EL (cell line): ENCODE measurements at regions not wholly inside any gene's neighbourhood (a gene's known extent, or its start where the extent isn't known, plus 50 kb on each side); places are given as distances from the start of the nearest gene placed in this dataset.

Experiments used
- DNase-seq: peaks from one replicate; pipeline ENCODE4 v3.0.0-alpha.2; 2016

DNA sequence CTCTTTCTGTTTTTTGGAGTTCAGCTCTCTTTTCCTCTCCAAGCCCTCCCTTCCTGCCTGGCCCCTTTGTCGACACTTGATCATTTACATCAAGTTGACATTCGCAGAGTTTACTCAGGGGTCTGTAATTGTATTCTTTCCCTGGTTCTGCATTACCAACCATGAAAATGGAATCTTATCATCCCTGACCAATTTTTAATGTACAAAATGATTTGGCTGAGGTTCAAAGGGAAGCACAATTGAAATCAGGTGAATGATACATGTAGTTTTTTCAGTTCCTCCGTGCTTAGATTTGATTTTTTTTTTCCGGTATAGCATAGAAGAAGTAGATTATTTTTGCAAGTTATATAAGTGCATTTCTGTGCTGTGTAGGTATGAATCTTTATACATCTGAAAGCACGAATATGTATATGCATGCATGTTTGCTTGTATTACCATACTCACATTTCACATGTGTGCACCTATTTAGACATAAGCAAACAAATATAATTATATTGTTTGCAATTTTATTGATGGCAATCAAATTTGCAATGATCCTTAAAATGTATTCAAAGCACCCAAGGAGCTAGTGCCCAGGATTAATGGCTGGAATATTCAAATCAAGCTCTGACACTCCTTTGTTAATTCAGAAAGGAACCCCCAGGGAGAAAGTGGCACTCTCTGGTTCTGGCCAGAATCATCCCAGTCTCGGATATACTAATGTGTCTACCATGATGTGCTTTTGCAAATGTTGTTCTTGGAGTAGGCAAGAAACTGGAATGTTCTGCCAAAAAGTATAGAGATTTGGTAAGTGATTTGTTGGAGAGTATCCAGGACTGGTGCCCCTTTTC, 189.3 kb downstream of the VRK1 start:
- no peak for DNase-seq

DNA sequence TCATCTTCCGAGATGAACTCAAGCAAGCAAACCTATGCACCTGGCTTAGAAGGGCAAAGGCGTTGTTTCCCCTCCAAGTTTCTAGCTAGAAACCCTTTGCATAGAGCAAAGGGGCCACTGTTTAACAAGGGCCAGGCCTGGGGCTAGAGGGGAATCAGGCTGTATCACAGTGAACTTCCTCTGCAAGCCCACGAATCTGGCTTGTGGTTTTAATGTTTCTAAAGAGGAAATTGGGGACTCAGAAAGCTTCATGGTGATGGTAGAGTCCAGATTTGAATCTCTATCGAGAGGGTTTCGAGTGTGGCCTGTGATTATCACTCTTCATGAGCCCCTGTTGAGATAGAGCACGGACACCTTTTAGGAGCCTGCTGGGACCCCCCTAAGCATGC, 189.9 kb downstream of the VRK1 start:
- no peak for DNase-seq

DNA sequence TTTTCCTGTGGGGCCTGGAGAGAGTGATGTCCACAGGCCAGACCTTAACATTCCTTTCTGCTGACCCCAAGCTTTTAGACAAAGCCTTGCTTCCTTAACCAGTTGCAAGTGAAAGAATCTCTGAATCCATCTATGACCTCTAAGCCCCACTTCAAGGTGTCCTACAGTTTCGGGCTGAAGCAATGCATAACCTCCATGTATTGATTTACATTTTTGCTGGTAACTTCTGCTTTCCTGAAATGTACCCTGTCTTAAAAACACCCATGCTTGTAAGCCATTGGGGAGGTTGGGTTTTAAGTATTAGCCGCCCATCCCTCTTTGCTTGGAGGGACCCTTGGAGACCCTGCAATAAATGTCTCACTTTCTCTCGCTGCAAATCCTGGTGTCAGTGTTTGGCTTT, 190.6 kb downstream of the VRK1 start:
- no peak for DNase-seq

DNA sequence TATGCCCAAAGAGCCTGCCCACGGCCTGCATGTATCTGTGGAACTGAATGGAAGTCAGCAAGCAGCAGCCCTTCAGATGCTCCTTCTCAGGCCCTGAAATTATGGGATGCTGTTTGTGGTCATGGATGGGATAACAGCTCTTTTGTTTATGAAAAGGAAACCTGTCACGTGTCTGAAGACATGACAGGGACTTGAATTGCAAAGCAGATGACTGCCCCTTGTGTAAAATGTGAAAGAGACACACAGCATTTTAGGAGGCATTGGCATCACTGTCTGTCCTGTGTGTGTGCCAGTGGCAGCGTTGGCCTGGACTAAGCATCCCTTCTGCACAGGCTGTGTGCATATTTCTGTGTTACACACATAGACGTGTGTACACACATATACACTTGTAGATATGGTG, 192.1 kb downstream of the VRK1 start:
- no peak for DNase-seq

DNA sequence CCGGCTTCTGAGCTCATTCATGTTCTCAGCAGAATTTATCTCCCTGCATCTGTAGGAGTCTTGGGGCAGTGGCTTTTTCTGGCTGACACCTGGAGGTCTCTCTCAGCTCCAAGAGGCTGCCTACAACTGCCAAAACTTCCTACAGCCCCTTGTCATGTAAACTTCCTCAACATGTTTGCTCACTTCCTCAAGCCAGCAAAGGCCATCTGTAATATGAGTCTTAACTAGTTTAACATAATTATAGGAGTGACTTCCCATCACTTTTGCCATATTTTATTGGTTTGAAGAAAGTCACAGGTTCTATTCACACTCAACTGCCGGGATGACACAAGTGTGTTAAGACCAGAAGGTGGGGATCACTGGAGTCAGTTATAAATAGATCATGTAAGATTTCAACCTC, 194.0 kb downstream of the VRK1 start:
- DNase-seq, result no peak

DNA sequence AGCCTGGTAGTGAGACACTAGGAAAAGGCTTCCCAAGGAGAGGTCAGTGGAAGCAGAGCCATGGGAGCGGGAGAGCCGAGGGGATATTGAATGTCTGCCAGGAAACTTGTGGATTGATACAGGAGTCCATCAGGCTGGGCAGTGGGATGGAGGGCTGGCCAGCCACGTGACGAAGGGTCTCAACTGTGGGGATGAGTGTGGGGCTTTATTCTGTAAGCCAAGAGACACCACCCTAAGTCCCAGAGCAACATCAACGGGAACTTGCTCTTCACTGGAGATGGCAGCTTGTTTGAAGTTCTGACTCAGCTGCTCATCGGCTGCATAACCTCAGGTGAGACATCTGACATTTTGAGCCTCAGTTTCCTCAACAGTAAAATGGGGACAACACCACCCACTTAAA, 197.8 kb downstream of the VRK1 start:
- no peak for DNase-seq

DNA sequence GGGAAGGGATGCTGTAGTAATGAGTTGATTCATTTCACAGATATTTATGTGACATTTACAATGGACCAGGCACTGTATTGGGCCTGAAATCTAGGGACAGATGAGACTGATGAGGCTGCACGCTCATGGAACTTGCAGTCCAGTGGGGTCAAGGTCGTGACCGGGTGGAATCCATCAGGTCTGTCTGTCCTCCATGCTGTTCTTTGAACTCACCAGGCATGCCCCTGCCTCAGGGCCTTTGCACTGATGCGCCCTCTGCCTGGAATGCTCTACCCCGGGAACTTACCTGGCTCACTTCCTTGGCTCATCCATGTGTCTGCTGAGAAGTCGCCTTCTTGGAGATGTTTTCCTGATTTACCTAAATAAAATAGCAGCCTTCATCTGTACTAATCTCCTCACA, 200.1 kb downstream of the VRK1 start:
- DNase-seq, result no peak

DNA sequence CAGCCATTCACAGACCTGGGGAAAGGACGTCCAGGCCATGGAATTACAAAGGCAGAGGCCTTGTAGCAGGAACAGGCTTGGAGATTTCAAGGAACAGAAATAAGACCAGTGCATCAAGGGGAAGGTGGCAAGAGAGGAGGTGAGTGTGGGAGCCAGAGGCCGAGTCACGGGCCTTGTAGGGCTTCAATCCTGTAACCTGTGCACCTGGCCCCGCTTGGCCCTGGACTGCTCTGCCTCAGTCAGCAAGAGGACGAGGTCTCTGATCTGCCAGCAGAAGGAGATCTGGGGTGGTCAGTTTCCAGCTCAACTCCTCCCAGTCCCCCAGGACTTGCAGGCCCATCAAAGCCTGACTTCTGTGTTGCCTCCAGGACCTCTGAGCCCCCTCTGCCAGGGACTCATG, 200.8 kb downstream of the VRK1 start:
- DNase-seq, result no peak

DNA sequence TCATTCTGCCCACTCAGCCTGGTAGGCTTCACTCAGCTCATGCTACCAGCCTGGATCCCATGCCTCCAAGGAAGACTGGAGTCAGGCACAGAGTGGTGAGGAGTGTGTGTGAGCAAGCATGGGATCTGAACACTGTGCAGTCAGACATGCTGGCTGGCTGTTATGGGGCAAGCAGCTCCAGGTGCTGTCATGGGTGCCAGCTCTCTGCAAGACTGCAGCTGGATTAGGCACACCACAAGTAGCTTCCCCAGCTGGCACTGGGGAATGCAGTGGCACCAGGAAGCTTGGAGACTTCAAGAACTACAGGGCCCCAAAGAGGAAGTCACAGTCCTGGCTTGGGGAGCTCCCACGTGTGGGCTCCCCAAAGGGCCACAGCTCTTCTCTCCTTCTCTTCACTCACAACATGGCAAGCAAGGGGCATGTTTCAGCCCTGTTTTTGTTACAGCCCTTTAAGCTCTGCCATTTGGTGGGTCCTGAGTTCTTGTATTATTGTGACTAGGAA, 202.5 kb downstream of the VRK1 start:
- DNase-seq, result no peak

DNA sequence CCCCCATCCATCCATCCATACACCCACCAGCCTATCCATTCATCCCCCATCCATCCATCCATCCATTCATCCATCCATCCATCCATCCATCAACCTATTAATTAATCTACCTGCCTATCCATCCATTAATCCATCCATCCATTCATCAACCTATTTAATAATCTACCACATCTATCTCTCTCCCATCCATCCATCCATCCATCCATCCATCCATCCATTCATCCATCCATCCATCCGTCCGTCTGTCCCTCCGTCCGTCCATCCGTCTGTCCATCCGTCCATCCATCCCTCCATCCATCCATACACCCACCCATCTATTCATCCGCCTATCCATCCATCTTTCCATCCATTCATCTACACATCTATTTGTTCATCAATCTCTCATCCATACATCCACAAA, 205.3 kb downstream of the VRK1 start:
- DNase-seq, result no peak

DNA sequence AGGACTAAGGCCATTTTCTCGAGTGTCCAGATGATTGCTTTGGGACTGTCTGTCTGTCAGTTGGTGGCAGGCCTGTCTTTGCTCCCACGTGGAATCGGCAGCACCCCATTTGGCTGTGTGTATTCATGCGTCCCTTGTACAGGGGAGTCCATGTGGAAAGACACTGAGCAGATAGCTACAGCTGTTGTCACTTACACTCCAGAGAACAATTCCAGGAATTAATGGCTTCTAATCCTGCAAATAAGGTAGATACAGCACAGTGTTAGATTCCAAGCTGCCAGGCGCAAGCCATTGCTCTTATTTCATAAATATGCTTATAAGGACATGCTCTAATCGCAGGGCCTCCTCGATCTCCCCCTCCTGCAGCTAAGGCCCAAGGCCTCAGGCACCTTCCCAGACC, 208.8 kb downstream of the VRK1 start:
- DNase-seq, result no peak

DNA sequence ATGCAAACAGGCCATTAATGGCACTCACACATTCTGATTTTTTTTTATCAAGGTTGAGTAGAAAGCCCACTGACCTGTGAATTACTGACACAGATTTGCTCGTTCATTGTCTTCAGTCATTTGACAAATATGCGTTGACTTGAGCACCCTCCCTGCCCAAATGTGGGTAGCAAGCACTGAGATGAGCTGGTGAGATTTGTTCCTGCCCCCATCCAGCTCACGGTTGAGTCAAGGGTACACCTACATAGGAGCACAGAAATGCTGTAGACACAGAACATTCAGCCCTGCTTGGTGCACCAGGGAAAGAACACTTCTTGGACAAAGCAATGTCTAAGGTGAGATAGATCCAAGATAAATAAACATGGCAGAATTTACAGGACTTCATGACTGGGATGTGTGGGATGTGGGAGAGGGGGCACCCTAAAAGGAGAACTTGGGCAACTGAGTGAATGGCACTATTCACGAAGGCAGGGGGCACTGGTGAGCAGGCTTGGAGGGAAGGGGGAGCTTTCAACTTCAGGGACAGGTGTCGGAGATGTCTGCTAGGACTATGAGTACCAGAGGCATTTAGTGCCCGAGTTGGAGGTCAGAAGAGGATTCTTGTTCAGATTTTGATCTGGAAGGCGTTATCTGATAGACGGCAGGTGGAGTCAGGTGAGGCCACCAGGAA, 213.4 kb downstream of the VRK1 start:
- DNase-seq, result no peak

DNA sequence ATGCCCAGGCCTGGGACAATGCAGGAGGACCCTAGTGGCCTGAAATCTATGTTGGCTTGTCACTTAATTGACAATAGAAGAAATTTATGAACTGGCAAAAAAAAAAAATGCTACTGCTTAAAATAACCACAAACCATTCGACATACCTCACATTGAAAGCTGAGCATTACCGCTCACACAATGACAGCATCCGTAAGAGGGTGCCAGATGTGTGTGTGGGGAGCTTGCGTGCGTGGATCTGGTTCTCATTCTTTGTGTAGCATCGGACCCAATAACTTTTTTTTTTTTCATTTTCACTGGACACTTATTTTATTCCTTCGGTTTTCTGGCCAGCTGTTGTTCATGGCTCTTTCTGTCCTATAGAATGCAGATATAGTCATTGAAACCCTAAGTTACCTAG, 216.7 kb downstream of the VRK1 start:
- no peak for DNase-seq

DNA sequence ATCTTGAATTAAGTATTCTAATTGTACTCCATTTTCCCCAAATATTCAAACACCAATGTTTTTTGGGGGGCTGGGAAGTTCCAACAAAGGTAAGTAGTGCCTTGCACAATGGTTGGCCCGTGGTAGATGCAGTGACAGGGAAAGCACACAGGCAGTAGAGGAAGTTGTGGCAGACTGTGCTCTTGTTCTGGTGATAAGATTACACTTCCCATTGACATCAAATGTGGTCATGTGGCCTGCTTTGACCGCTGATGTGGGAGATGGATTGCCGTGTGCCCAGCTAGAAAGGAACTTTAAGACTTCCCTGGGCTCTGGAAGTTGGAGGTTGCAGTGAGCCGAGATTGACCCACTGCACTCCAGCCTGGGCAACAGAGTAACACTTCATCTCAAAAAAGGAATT, 223.8 kb downstream of the VRK1 start:
- no peak for DNase-seq

DNA sequence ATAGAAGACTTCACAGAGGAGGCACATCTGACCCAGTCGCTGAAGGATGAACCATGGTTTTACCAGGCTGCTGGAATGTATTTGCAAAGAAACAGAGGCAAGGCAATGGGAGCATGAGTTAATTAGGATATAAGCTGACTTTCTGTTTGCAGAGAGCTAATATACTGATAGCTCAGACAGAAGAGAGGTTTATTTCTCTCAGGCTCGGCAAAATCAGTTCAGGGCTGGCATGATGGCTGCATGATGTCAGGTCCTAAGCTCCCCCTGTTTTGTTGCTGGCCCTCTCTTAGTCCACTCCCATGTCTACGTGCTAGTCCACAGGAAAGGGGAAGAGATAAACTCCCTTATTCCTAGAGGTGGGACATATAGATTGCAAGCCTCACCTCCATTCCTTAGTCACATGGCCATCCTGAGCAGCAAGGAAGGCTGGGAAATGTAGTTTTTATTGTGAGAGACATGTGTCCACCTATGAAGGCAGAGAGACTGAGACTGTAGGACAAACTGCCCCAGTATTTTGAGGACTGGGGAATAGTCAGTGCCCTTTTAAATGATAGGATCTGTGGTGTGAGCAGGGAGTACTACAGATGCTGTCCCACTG, 224.5 kb downstream of the VRK1 start:
- DNase-seq, result no peak

DNA sequence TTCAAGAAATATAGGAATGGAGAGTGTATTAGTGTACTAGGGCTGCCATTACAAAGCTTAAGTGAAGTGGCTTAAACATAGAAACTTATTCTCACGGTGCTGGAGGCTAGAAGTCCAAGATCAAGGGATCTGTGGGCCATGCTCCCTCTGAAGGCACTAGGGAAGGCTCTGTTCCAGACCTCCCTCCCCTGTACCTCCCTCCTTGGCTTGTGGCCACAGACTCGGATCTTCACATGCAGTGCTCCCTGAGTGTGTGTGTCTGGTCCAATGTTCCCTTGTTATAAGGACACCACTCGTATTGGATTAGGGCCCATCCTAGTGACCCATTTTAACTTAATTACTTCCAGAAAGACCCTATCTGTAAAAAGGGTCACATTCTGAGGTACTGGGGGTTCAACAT, 225.6 kb downstream of the VRK1 start:
- no peak for DNase-seq

DNA sequence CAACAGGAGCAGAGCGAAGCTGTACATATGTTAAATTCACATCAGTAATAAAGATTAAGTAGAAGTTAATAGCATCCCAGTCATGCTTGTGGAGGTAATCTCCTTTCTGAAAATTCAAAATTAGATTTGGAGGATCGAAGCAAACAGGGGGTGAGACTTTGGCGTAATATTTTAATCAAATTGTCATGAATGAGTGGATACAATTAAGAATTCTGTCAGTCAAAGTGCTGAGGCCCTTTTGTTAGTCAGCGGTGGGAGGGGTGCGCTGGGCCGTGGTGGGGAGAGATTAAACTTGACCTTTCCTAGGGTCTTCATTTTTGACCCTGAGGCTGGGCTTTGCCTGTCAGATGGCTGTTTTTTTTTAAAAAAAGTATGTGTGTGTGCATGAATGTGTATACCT, 226.7 kb downstream of the VRK1 start:
- DNase-seq, result no peak

DNA sequence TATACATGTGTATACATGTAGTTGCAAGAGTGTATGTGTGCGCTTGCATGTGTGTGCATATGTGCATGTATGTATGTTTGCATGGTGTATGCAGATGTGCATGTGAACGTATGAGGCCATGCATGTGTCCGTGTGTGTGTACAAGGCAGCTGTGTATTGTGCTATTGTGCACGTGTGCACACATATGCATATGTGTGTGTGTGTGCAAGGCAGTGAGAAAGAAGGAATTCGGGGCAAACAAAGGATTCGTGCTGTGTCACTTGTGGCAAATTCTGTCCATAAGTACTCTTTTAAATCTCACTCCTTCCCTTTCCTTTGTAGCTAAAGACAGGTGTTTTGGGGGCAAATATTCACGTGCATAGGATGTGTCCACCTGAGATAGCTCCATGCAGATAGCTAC, 227.1 kb downstream of the VRK1 start:
- no peak for DNase-seq

DNA sequence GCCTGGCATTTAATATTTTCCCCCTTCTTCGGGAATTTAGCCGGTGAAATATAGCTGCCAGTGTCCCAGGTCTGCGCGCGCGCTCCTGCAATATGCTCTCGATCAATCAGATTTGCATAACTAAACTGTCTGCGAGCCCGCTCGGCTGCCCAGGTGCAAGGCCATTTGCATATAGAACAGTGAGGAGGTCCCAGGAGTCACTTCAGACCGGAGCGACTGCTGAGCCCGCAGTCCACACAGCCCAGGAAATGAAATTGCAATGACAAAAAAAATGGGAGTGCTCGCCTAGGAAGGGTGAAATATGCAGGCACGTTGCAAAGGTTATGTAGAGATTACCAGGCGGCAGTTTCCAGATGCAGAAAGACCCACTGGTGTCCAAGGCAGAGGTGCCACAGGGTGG, 228.5 kb downstream of the VRK1 start:
- DNase-seq, result no peak

DNA sequence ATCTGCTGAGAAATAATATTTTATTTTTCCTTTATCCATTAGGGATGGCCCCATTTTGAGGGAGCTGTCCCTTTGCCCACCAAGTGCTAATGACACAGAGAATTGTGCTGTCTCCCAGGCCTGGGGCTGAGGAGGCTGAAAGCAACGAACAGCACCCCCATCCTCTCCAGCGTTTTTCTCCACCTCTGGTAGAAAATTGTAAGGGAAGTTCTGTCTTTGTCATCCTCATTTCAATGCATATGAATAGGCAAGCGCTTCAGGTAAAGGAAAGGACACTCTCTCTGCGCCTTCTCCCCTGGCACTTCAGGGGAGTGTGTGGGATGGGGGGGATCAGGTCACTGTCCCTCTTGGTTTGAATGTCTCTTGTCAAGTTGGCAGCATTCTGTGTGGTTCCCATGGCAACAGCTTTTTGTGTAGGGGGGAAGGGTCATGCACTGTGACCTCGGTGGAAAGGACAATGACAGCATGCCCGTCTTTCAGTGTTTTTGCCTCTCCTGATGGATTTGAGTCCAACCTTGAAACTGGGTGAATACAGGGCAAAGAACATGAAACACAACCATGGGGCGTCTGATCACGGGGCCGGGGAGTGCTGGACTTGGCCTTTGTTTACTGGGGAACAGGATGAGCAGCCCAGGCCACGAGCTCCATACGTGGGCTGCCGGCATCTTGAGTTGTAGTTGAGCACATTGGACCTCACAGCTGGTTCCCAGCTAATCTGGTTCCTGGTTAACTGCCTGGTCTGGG, 230.2 kb downstream of the VRK1 start:
- no peak for DNase-seq

DNA sequence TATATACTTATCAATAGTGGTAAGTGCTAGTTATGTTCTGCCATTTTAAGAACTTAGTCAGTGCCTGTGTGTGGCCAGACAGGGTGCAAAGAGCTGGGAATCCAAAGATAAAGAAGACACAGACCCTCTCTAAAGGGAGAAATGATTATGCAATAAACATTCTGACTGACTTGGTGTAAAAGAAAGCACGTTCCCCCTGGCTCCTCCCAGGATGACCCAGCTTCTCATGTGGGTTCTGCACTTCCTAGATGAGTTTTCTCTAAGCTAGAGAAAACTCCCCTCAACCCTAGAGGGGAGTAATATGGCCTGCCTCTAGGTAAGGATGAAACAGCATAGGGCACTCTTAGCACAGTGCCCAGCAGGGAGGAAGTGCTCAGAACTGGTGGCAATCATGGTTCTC, 231.2 kb downstream of the VRK1 start:
- DNase-seq, result no peak

DNA sequence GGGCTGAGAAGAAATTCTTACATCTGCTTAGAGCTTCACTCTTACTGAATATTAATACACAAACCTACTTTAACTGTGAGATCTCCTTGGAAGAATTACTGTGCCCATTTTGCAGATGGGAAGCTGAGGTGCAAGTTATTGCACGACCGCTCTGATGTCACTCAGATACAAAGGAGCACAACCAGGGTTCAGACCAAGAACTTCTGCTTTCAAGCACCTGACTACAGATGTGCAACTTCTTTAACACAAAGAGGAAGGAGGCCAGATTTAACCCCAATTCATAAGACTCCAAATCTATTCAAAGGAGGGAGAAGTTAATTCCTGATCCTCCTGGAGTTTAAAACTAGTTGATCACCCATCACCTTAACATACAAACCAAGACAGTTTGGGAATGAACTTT, 232.6 kb downstream of the VRK1 start:
- no peak for DNase-seq

DNA sequence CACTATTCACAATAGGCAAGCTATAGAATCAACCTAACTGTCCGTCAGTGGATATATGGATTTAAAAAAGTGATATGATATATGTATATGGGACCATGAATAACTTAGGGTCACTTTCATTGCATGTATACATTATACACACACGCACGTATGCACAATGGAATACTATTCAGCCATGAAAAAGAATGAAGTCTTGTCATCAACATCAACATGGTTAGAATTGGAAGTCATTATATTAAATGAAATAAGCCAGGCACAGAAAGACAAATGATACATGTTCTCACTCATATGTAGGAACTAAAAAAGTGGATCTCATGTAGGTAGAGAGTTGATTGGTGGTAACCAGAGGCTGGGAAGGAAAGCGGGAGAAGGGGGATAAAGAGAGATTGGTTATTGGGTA, 234.3 kb downstream of the VRK1 start:
- DNase-seq, result no peak
